ENCODE measurements at regions not wholly inside any gene's neighbourhood (a gene's known extent, or its start where the extent isn't known, plus 50 kb on each side); places are given as distances from the start of the nearest gene placed in this dataset.
"Not testable (repeated sequence)": the region's sequence is repeated elsewhere in the genome, so short reads cannot be mapped to it uniquely, and the experiment has no call there.

DNA sequence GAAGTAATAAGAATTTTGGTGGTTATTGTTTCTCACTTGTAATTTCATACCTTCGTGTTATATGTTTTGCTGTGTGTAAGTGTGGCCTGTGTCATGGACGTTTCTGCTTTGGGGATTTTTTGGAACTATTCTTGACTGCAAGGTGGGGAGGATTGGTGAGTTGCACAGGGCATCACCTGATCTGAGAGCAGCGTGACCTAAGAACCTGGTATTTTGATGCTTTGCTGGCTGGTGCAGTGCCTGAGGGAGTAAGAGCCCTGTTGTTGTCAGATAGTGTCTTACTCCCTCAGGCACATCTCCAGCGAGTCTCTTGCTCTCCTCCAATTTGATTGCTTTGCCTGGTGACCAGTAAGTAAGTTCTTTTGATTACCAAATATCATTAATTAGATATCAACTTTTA is 158.8 kb downstream of the KBTBD2 start:
- not testable (repeated sequence) for TF ChIP-seq SUZ12 (IDR thresholded peaks at IDR 0.05); FOXM1 (IDR thresholded peaks at IDR 0.05; ENCODE audit: borderline replicate concordance); TARDBP (IDR thresholded peaks at IDR 0.05); SP1 (IDR thresholded peaks at IDR 0.05)
